Astrocyte of the hippocampus (primary cell): ENCODE measurements at regions not wholly inside any gene's neighbourhood (a gene's known extent, or its start where the extent isn't known, plus 50 kb on each side); places are given as distances from the start of the nearest gene placed in this dataset.
"Not testable (repeated sequence)": the region's sequence is repeated elsewhere in the genome, so short reads cannot be mapped to it uniquely, and the experiment has no call there.

Source experiments
- DNase-seq: peaks from one replicate; pipeline ENCODE4 v3.0.0; 2011; ENCODE audit warnings: low read depth, low spot score

DNA sequence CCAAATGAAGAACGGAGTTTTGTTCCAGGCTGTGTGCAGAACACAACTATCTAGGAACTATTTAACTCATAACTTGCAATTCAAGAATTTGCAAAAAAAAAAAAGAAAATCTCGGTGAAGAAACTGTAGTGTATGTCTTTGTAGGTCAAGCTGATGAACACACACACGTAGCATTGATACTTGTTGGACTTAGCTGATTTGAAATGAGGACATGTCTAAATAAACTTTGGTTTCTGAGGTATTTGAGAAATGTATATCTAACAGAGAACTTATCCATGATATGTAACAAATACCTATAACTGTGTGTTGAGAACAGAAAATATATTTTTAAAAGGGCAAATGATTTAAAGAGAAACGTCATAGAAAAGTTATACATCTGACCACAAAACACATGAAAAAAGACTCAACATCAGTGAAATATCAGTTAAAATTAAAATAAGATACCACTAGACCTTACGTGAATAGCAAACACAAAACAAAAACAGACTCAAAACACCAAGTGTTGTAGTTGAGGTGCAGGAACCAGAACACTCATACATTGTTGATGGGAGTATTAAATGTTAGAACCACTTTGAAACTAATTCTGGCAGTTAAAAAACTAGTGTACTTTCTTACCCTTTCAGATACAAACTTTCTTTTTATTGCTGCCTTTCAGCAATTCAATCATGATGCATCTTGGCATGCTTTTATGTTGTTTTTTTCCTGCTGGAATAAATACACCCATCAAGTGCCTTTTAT is 1535.8 kb upstream of the PCDH10 start:
- no peak for DNase-seq

DNA sequence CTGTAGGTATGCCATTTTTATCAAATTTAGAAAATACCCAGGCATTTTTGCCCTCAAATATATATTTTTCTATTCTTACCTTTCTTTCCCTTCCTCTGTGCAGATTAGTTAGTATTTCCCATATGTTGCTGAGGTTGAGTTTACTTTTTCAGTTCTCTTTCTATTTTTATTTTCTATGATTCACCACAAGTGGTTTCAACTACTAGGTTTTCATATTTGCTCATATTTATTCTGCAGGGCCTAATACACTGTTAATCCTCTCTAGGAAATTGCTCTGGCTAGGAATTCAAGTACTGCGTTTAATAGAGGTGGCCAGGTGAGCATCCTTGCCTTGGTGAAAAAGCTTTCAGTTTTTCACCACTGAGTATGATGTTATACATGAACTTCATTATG is 1535.3 kb upstream of the PCDH10 start:
- no peak for DNase-seq

DNA sequence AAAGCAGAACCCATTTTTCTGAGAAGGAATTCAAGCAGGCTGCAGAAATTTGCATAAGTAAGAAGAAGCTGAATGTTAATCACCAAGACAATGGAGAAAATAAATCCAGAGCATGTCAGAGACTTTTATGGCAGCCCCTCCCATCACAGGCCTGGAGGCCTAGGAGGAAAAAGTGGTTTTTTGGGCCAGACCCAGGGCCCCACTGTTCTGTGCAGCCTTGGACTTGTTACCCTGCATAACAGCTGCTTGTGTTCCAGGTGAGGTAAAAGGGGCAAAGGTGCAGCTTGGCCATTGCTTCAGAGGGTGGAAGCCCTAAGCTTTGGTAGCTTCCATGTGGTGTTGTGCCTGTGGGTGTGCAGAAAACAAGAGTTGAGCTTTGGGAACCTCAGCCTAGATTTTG is 1516.2 kb upstream of the PCDH10 start:
- no peak for DNase-seq

DNA sequence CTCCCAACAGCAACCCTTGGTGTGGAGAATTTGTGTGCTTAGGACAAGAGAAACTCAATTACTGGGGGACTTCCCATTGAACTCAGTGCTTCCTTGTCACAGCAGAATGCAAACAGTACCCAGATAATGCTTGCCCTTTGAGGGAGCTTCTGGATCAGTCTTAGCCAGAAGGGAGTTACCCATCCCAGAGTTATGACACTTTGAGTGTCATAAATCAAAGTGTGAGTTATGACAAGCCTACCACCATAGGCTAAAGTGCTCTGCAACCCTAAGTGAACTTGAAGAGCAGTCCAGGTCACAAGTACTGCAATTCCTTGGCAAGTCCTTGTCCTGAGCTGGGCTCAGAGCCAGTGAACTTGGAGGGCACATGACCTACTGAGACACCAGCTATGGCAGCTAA is 1513.9 kb upstream of the PCDH10 start:
- DNase-seq: no peak

DNA sequence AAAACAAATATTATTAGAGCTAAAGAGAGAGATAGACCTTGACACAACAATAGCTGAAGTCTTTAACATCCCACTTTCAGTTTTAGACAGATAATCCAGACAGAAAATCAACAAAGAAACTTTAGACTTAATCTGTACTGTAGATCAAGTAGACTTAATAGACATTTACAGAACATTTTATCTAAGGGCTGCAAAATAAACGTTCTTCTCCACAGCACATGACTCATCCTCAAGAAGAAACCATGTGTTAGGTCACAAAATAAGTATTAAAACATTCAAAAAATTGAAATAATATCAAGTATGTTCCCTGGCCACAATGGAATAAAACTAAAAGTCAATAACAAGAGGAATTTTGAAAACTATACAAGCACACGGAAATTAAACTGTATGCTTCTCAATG is 1510.3 kb upstream of the PCDH10 start:
- no peak for DNase-seq

DNA sequence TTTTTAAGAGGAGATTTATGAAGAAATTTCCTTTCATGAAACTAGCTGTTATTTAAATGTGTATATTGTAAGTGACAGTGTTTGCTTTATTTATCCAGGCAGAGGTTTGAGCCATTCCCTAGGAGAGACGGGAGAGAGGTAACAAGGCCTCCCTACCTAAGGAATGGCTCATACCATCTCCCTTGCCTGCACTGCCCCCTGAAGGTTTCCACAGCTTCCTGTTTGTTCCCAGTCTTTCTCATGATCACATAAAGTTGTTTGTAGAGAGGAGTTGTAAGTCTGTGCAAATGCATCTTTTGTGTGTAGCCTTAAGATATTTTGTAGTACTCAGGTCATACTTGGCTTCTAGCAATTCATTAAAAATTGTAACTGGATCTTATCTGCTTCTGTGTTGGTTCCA is 1504.5 kb upstream of the PCDH10 start:
- no peak for DNase-seq

DNA sequence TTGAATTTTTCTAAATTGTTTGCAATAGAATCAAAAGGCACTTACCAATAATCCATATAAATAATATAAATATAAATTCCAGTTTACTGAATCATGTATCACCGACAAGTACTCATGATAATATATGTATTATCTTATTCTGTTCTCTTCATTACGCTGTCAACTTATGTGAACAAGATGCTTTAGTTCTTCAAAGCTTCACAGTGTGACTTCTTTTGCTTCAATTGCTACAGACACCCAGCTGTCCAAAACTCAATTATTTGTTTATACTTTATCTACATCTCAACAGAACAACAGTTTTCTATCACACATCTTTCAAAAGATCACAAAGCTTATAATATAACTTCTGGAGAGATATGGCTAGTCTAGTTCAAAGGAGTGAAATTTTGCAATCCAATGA is 1499.9 kb upstream of the PCDH10 start:
- DNase-seq: no peak

DNA sequence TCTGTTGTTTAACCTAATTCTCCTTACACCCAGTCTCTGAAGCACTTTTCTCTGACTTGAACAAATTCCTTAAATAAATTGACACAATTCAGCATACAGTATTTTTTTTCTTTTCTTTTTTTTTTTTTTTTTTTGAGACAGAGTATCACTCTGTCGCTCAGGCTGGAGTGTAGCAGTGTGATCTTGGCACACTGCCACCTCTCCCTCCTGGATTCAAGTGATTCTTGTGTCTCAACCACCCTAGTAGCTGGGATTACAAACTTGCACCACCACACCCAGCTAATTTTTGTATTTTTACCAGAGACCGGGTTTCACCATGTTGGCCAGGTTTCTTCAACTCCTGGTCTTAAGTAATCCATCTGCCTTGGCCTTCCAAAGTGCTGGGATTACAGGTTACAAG is 1498.1 kb upstream of the PCDH10 start:
- DNase-seq: no peak

DNA sequence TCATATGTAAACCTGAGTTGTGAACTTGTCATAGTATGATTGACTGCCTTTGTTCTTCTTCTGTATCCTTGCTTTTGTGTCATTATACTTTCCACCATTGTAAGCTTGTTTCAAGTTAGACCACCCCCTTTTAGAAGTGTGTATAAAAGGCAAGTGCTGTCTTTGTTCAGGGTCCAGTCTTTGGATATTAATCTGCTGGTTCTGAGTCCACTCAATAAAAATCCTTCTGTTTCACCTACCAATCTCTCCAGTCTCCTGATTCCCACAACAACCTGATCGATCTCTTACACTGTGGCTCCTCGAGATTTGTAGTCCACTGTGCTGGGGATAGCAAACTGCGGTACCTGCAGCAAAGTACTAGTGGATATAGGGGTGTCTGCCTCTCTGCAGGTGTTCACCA is 1465.8 kb upstream of the PCDH10 start:
- DNase-seq: not testable (repeated sequence)

DNA sequence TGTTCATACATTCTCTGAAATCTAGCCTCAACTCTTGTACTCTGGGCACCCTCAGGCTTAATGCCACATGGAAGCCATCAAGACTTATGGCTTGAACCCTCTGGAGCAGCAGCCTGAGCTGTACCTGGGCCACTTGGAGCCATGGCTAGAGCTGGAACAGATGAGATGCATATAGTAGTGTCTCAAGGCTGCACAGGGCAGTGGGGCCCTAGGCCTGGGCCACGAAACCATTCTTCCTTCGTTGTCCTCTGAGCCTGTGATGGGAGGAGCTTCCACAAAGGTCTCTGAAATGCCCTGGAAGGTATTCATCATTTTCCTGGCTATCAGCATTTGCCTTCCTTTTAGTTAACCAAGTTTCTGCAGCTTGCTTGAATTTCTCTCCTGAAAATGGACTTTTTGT is 1427.2 kb upstream of the PCDH10 start:
- no peak for DNase-seq

DNA sequence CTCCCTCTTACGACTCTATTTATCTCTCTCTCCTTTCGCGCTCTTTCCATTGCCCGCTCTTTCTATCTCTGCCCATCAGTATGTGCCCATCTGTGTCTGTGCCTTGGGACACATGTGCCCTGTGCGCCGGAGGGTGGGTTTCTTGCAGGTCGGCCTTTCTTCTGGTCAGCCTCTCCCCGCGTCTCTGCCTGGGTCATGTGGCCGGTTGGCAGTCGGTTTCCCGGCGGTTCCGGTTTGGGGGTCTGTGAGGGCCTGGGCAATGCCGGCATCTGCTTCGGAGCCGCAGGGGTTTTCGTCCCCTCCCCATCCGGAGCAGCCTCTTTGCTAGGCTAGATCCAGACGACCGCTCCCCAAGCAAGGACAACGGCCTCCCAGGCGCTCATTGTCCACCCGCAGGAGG is 1426.0 kb upstream of the PCDH10 start:
- not testable (repeated sequence) for DNase-seq

DNA sequence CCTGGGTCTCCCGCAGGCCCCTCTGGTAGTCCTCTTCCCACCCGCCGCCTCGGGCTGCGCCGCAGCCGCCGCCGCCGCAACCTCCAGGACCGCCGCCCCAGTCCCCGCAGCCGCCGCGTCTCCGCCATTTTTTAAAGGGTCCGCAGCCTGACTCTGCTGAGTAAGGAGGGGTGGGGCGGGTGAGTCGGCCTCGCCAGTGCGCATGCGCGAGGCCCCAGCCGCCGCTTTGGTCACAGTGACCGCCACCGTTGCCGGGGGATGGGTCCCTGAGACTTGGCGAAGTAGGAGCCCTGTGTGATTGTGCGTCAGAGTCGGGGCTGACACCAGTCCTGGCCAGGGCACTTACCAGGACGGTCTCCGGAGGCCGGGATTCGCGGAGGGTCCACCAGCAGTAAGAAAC is 1424.2 kb upstream of the PCDH10 start:
- DNase-seq: not testable (repeated sequence)

DNA sequence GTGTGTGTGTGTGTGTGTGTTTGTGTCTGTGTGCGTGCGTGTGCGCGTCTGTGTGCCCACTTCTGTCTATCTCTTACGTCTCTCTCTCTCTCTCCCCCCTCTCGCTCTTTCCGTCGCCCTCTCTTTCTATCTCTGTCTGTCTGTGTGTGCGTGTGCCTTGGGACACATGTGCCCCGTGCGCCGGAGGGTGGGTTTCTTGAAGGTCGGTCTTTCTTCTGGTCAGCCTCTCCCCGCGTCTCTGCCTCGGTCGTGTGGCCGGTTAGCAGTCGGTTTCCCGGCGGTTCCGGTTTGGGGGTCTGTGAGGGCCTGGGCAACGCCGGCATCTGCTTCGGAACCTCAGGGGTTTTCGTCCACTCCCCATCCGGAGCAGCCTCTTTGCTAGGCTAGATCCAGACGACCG is 1423.6 kb upstream of the PCDH10 start:
- DNase-seq: not testable (repeated sequence)

DNA sequence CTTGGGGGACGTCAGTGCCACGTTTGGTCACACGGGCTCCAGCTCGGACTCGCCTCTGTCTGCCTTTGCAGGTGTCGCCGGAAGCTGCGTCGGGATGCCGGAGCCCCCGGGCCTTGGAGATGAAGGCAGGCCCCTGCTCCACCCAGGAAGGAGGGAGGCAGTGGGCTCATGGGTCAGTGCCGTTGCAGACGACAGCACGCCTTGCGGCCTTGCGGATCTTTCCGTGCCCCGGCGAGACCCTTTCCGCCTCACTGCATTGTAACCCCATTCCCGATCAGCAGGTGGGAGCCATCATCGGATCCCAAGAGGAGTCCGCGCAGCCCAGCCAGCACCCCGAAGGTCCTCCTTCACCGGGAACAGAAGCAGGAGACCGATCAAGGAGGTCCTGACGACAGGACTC is 1422.2 kb upstream of the PCDH10 start:
- not testable (repeated sequence) for DNase-seq

DNA sequence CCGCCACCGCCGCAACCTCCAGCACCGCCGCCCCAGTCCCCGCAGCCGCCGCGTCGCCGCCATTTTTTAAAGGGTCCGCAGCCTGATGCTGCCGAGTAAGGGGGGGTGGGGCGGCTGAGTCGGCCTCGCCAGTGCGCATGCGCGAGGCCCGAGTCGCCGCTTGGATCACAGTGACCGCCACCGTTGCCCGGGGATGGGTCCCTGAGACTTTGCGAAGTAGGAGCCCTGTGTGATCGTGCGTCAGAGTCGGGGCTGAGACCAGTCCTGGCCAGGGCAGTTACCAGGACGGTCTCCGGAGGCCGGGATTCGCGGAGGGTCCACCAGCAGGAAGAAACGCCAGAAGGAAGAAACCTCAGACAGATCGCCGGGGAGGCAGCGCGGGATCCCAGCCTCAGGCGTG is 1421.7 kb upstream of the PCDH10 start:
- not testable (repeated sequence) for DNase-seq

DNA sequence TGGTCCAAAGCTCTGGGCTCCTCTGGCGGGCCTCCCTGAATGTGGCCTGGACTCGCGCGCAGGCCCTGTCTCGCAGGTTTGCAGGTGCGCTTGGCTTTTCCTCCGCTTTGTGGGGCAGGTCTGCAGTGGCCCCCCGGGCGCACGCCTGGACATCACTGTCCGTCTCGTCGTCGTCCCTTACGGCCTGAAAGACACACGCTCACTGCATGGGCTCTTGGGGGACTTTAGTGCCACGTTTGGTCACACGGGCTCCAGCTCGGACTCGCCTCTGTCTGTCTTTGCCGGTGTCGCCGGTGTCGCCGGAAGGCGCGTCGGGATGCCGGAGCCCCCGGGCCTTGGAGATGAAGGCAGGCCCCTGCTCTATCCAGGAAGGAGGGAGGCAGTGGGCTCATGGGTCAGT is 1419.9 kb upstream of the PCDH10 start:
- DNase-seq: not testable (repeated sequence)

DNA sequence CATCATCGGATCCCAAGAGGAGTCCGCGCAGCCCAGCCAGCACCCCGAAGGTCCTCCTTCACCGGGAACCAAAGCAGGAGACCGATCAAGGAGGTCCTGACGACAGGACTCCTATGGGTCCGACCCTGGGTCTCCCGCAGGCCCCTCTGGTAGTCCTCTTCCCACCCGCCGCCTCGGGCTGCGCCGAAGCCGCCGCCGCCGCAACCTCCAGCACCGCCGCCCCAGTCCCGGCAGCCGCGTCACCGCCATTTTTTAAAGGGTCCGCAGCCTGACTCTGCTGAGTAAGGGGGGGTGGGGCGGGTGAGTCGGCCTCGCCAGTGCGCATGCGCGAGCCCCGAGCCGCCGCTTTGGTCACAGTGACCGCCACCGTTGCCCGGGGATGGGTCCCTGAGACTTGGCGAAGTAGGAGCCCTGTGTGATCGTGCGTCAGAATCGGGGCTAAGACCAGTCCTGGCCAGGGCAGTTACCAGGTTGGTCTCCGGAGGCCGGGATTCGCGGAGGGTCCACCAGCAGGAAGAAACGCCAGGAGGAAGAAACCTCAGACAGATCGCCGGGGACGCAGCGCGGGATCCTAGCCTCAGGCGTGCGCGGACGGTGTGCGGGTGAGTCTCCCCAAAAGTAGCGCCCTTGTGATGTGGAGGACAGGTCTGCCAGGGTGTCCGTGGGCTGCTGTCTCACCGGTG is 1419.2 kb upstream of the PCDH10 start:
- not testable (repeated sequence) for DNase-seq

DNA sequence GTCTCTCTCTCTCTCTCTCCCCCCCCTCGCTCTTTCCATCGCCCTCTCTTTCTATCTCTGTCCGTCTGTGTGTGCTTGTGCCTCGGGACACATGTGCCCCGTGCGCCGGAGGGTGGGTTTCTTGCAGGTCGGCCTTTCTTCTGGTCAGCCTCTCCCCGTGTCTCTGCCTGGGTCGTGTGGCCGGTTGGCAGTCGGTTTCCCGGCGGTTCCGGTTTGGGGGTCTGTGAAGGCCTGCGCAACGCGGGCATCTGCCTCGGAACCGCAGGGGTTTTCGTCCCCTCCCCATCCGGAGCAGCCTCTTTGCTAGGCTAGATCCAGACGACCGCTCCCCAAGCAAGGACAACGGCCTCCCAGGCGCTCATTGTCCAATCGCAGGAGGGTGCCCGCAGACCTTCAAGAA is 1418.5 kb upstream of the PCDH10 start:
- DNase-seq: not testable (repeated sequence)

DNA sequence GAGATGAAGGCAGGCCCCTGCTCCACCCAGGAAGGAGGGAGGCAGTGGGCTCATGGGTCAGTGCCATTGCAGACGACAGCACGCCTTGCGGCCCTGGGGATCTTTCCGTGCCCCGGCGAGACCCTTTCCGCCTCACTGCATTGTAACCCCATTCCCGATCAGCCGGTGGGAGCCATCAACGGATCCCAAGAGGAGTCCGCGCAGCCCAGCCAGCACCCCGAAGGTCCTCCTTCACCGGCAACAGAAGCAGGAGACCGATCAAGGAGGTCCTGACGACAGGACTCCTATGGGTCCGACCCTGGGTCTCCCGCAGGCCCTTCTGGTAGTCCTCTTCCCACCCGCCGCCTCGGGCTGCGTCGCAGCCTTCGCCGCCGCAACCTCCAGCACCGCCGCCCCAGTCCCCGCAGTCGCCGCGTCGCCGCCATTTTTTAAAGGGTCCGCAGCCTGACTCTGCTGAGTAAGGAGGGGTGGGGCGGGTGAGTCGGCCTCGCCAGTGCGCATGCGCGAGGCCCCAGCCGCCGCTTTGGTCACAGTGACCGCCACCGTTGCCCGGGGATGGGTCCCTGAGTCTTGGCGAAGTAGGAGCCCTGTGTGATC is 1417.0 kb upstream of the PCDH10 start:
- DNase-seq: not testable (repeated sequence)

DNA sequence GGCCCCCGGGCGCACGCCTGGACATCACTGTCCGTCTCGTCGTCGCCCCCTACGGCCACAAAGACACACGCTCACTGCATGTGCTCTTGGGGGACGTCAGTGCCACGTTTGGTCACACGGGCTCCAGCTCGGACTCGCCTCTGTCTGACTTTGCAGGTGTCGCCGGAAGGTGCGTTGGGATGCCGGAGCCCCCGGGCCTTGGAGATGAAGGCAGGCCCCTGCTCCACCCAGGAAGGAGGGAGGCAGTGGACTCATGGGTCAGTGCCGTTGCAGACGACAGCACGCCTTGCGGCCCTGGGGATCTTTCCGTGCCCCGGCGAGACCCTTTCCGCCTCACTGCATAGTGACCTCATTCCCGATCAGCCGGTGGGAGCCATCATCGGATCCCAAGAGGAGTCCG is 1414.8 kb upstream of the PCDH10 start:
- DNase-seq: not testable (repeated sequence)

DNA sequence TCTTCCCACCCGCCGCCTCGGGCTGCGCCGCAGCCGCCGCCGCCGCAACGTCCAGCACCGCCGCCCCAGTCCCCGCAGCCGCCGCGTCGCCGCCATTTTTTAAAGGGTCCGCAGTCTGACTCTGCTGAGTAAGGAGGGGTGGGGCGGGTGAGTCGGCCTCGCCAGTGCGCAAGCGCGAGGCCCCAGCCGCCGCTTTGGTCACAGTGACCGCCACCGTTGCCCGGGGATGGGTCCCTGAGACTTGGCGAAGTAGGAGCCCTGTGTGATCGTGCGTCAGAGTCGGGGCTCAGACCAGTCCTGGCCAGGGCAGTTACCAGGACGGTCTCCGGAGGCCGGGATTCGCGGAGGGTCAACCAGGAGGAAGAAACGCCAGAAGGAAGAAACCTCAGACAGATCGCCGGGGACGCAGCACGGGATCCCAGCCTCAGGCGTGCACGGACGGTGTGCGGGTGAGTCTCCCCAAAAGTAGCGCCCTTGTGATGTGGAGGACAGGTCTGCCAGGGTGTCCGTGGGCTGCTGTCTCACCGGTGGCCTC is 1414.2 kb upstream of the PCDH10 start:
- not testable (repeated sequence) for DNase-seq

DNA sequence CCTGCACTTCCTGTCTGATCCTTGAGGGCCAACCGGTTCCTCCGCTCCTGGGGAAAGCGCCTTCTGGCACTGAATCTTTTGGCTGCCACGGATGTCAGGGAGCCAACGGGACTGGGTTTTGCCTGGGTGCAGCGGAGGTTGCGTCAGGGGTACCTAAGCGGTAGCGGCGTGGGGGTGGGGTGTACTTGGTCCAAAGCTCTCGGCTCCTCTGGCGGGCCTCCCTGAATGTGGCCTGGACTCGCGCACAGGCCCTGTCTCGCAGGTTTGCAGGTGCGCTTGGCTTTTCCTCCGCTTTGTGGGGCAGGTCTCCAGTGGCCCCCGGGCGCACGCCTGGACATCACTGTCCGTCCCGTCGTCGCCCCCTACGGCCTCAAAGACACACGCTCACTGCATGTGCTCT is 1410.1 kb upstream of the PCDH10 start:
- DNase-seq: not testable (repeated sequence)

DNA sequence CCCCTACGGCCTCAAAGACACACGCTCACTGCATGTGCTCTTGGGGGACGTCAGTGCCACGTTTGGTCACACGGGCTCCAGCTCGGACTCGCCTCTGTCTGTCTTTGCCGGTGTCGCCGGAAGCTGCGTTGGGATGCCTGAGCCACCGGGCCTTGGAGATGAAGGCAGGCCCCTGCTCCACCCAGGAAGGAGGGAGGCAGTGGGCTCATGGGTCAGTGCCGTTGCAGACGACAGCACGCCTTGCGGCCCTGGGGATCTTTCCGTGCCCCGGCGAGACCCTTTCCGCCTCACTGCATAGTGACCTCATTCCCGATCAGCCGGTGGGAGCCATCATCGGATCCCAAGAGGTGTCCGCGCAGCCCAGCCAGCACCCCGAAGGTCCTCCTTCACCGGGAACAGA is 1407.3 kb upstream of the PCDH10 start:
- DNase-seq: not testable (repeated sequence)
